ENCODE measurements at regions not wholly inside any gene's neighbourhood (a gene's known extent, or its start where the extent isn't known, plus 50 kb on each side); places are given as distances from the start of the nearest gene placed in this dataset.

DNA sequence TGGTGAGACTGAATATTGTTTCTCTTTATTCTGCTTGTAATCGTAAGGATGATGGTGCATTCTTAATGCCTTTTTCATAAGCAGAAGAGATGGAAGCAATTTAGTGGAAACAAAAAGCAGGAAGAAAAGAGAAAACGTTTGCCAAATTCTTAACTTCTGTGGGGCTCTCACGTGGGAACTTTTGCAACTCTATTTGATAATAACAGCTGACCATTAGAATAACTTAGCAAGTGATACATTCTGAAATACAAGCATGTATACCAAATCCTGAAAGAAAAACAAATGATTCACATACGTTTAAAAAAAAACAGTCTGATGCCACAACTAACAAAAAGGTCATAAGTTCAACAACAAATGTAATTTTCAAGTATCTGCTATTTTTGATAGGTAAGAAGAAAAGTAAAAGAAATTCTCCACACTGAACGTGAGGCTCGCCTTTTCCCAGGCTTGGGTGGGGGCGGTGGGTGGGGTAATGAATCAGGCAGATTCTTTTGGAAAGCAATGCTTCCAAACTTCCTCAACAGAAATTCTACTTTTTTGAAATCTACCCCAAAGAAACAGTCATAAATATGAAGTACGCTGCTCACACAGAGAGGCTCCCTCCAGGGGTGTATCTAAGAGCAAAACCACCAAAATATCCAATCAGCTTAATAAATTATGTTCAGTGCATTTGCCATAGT is 446.2 kb upstream of the MGMT start:
- no peak for DNase-seq (ENCODE audit: low read depth in 3 of 3, low spot score in 2 of 3)

DNA sequence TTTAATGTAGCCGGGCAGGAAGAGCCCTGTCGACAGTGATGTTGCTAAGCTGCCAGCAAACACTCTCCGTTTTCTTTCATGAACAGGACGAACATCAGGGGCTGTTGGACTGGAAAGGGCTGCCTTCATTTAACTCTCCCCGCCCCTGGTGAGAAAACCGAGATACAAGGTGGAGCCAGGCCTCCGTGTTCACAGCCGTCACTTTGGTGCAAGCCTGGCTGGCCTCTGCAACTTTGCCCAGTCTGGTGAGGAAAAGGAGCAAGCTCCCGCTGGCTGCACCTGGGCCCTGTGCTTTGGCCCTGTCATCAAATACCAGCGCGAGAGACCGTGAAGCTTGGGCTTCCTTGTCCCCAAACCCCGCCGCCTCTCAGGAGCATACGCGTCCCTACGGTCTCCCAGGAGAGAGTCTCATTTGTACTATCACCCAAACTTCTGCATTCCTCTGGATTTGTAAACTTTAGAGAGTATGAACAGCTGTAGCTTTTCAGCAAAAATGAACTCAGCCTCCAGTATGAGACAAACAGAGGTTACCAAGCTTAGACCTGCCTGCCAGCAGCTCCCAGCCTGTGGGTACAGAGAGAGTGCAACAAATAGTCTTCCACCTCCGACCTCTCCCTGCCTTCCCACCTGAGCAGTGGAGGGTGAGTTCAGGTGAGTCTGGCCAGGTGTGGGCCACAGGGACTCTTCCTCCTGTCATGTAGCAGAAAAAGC is 445.3 kb upstream of the MGMT start:
- DNase-seq (ENCODE audit: low read depth in 3 of 3, low spot score in 2 of 3), result peak in 1 of 3 donors; percentile 64

DNA sequence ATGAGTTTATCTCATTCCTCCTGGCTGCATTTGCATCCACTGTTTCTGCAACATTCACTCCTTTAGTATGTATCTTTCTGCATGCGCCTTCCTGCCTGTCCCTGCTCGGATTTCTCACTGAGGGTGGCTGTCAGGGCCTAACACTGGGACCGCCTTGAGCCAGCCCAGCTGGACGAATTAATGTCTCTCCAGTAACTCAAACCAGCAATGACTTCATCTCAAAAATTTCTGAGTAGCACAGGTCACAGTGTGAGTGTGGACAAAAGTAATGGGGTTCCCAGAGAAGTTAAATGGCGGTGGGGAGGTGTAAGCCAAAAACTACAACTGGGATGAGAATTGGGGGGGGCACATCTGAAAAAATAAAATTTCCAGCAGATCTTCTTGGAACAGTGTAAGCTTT is 444.0 kb upstream of the MGMT start:
- DNase-seq (ENCODE audit: low read depth in 3 of 3, low spot score in 2 of 3), result peak in 2 of 3 donors; percentile 65 to 76

DNA sequence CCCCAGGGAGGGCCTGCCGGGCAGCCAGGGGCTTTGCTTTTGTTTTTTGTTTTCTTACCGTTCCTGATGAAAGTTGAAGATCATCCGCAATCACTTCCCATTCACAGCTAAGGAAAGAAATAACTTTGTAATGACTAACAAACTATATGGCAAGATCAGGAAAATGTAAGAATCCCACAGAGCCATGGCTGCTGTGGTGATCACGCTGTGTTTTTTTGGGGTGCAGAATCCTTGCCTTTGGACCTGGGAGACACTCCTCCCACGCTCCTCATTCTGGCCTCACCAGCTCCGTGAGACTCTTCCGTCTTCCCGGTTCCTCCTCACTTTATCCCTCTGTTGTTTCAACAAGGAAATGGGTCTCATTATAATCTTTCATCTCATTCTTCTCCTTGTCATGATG is 443.0 kb upstream of the MGMT start:
- DNase-seq (ENCODE audit: low read depth in 3 of 3, low spot score in 2 of 3), result no peak

DNA sequence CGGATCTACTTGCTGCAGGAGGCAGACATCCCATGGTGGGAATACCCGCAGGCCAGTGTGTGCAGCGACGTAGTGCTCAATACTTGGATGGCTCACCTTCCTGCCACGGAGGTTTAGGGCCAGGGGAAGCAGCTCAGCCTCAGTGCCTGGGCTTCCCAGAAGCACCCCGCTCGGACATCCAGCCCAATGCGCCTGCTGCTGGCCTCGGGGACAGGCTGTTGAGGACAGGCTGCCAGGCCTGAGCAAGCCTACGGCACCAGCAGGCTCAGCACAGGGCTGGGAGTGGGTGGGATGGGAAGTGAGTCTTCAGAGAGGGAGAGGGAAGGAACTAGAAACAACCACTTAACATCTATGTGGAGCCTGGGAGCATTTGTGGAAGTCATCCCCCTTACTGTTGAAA is 441.3 kb upstream of the MGMT start:
- no peak for DNase-seq (ENCODE audit: low read depth in 3 of 3, low spot score in 2 of 3)

DNA sequence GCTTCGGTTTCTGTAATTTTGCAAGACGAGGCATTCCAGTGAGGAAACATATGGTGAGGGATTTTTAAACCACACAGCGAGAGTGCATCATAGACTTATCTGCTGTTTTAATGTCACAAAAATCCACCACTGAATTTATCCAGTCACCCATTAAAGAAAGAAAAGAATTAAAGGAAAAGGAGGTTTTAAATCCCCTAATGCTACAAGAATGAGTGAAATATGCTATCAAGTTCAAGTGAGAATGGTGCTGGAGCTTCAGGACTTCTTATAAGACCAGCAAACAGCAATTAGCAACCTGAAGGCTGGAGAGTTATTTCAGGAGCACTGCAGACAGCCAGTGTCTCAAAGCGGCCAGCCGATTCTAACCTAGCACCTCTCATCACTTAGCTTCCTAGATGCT is 439.1 kb upstream of the MGMT start:
- no peak for DNase-seq (ENCODE audit: low read depth in 3 of 3, low spot score in 2 of 3)

DNA sequence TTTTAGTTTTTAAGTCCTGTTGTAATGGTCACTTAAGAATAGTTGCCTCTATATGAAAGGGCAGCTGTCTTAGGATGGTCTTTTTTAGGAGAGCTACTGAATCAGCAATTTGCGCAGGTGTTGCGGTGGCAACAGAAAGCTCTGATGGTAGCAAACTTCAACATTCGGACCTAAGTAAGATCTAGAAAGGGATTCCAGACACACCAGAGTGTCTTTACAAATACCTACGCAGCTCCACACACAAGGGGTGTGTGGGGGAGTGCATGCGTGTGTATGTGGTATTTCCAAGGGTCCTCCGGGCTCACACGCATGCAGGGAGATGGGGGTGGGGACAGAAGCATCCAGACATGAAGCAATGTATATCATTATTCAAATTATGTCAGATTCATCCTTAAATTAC is 438.6 kb upstream of the MGMT start:
- DNase-seq (ENCODE audit: low read depth in 3 of 3, low spot score in 2 of 3), result no peak

DNA sequence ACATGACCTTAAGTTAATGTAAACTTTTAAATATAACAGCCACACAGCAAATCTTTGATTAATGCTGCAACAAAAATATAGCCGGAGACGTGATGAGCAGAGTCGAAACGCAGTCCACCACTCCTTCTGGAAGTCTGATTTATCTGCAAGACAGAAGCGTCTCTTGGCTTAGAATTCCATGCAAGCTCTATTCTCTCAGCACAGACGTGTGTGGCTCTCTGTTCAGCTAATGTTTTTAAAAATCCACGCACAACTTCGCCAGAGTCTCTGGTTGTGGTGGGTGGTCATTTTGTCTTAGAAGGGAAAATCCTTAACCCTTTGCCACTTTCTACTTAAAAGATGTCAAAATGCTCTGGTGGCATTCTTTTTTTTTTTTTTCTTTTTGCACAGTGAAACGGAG is 438.0 kb upstream of the MGMT start:
- no peak for DNase-seq (ENCODE audit: low read depth in 3 of 3, low spot score in 2 of 3)

DNA sequence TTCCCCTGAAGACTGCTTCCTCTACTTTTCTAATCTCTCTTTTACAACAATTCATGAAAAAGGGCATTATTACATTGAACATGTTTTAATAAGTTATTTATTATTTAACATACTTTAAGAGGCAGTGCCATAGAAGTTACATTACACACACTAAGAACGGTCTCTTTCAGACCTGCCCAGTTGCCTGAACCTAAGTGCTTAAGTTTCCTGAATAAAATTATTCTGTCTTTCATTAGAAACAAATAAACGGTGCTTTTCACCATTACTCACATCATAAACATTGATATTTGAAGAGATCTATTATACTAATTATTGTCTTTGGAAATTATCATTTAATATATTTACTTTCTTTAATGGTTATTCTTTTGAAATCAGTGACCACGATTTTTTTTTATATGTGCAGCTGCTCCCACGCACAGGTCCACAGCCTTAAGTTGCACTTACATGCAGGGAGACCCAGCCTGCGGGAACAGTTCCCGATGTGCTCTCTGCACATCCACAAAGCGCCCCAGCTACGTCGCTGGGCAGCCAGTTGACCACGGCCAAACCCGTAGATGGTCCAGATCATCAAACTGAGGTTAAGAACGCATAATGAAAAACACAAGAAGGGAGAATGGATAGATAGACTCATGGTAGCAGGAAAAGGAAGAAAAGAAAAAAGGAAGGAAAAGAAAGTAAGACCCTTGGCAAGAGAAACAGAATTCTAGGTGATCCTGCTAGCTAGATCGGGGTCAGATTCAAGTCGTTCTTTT is 437.0 kb upstream of the MGMT start:
- no peak for DNase-seq (ENCODE audit: low read depth in 3 of 3, low spot score in 2 of 3)

DNA sequence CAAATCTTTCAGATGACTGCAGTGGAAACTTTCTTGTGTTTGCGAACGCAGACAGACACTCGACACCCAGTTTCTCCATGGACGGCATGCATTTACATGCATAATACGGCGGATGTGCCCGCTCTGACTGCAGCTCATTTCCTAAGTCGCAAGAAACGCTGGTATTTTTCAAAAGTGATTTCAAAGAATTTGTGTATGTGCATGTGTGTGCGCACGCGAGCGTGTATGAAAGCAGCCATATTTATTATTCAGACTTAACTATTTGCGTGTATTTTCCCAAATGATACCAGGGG is 436.5 kb upstream of the MGMT start:
- DNase-seq (ENCODE audit: low read depth in 3 of 3, low spot score in 2 of 3), result no peak

DNA sequence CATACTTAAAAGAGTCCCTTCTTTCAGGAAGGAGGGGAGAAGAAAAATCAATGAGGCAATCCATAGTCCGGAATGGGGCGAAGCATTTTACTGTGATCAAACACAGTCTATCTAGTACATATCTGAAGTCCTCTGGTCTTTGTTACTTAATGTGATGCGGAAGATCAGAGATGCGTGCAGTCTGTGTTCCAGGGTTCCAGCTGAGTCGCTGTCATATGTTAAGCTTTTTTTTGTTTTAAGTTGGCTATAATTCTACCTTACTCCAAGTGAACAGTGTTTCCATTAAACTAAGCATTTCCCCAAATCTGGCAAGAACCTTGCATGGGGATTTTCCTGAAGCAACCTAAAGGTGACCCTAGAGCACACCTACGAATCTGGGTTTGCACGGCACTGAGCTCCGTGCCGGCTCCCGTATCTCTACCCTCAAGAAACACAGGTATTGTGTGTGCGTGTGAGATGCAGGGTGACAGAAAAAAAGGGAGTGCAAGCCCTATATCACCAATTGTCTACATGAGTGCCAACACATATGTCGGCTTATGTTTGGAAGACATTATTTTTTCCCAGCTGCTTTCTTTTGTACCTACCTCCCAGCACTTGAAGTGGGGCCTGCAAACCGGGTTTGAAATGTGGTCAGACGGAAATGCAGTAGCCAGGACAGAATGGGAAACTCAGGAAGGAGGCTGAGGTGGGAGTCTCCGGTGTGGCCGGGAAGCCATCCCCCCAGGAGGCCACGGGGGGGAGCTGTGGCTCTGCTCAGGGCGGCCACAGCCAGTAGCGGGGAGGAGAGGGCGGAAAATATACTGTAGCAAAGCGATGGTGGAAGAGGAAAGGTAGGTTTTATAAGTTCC is 435.8 kb upstream of the MGMT start:
- no peak for DNase-seq (ENCODE audit: low read depth in 3 of 3, low spot score in 2 of 3)

DNA sequence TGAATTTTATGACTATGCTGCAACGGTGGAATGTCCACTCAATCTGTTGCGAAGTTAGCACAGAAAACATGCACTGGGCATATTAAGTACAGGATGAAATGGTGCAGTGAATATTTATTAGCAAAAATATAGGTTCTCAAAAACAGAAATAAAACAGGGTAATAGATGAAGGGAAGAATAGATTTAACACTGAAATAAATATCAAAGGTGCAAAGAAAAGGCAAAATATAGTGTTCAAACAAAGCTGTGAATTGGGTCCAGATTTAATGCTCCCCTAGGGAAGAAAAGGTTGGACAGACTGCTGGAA is 435.2 kb upstream of the MGMT start:
- no peak for DNase-seq (ENCODE audit: low read depth in 3 of 3, low spot score in 2 of 3)

DNA sequence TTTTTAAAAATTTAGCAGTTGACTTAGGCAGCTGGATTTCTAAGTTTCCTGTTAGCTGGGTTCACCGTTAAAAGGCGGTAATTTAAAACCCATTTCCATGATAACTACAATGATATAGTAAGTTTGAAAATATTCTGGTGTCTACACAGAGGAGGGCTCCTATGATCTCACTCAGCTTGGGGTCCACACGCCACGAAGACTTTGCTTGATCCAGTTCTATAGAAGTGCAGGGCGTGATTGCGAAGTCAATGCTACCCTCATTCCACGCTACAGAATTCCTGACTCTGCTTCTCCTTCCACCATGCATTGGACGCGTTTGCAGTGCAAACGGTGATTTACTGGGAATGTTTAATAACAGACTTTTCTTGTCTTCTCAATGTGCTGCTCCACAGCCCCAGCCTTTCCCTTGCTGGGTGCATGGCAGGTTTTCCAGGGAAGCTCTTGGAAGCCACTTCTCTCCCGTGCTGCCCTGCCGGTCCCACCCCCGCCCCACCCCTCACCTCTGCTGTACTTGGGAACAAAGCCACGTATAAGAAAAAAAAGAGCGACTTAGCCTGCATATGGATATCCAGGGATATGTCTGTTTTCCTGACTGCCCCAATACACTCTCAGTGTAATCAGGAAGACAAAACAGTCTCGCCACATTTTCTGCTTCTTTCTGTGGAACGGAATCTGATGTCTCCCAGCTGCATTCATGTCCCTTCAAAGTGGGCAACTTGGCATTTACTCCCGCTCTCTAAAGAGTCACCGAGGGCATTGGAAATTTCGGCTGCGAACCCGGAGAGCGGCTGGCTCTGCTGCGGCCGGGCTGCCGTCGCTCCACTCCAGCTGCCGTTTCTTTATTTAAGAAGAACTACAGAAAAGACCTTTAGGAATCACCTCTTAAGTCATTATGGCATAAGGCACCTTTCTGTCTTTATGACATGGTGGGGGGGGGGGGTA is 434.4 kb upstream of the MGMT start:
- no peak for DNase-seq (ENCODE audit: low read depth in 3 of 3, low spot score in 2 of 3)

DNA sequence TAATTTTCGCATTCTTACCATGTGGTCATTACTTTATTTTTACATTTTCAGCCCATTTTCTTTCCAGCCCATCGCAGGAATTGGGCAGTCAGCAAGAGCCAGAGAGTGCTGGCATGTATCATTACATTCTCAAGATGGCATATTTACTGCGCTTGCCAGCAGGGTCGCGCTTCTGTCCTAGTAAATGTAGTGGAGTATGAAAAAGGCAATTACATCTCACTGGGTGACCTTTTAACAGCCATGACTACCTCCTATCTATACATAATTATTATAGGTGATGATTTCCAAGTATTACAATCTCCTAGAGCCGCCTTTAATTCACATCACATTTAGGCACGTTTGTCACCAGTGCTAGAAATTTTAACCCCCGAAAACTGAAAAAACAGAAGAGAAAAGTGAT is 433.7 kb upstream of the MGMT start:
- no peak for DNase-seq (ENCODE audit: low read depth in 3 of 3, low spot score in 2 of 3)

DNA sequence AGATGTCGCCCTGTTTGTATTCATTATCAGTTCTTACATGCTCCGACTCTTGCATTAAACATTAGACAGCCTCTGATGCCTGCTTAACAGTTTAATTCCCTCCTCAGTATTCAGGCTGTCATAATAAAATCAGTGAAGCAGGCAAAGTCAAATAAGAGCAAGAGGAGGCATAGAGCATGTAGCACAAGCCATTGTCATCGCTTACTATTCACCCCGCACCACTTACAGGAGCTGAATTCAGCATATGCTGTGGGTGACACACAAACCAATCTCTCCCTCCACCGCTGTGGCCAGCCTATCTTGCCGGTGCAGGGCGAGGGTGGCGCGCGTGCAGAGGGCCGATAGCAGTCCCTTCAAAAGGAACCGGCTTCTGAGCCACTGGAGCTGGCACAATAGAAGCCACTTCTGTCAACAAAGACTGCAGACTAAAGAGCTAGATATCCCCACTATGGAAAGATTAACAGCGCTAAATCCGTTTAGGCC is 433.2 kb upstream of the MGMT start:
- DNase-seq (ENCODE audit: low read depth in 3 of 3, low spot score in 2 of 3), result no peak

DNA sequence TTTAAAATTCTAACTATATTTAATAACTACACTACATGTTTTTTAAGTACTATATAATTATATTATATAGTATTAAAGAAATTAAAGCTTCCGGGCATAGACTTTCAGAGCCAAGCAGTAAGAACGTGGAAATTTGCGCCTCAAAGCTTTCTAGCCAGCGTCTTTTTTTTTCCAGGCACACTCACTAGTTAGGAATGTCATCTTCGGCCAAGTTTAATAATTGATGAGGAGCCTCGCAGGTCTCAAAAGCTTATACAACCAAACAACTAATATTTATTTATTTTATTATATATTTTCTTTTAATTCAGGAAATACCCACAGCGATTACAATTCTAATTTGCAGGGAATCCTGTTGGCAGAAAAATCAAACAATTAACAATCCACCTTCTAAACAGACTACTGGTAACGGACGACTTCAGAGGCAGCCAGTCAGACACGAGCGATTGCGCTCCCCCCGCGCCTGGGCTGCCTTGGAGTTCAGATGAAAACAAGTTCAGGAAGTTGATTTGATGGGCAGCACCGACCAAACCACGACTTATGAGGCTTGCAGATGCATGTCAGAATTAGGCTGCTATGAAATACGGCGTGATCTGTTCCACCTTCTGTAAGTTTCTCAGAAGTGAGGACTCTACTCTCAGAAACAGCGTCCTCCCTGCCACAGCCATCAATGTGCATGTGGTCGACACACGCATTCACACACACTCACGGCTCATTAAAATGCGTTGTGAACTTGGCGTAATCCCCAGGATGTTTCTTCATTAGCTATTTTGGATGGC is 431.8 kb upstream of the MGMT start:
- no peak for DNase-seq (ENCODE audit: low read depth in 3 of 3, low spot score in 2 of 3)

DNA sequence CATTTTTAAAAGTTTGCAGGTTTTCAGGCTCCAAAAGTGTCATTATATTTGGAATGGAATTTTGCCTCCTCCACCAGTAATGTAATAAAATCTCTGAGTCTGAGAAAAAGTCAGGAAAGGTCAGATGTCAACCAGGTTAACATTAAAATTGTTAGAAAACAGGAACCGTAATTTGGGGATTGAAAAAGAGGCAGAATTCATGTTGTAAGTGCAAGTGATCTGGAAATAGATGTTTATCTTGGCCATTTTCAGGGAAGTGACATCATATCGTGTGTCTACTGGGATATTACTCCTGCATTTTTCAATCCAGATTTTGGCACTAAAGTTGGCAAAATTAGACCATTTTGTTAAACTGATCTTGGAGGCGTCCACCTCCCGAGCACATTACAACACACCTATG is 428.5 kb upstream of the MGMT start:
- DNase-seq (ENCODE audit: low read depth in 3 of 3, low spot score in 2 of 3), result no peak

DNA sequence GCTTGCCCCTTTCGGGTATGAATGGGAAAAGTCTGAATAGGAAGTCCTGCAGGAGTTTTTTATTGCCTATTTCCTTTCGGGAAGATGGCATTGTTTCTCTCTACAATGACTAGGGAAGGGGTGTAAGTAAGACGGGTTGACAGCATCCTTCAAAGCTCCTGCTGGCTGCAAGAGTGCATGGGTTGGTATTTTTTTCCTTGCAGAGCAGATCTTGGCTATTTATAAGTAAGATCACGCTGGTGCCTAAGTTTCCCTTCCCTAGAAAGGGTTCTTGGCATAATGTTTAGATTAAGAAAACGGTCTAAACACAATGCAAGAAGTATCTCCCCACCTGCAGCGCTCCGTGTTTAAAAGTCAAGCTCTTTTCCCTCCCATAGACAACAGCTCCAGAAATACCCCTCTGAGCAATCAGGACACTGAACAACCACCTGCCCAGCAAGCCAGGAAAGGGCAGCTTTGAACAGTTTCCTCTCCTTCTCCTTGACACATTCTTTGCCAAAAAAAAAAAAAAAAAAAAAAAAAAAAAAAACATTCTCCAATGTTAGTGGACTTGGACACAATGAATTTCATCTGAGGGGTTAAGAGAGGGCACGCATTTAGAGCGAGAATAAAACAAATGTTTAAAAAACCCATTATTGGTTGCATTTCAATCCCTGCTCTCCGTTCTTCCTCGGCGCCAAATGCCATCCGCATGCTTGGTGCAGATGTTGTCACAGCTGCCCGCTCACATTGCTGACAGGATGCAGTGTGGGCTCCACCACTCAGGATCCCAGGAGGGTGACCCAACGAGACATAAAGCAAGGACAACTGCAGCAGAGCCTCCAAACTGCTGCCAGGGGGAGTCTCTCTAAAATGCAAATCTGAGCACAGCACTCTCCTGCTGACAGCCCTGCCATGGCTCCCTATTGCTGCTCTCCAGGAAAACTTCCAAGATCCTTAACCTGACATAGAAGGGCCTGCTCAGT is 427.4 kb upstream of the MGMT start:
- no peak for DNase-seq (ENCODE audit: low read depth in 3 of 3, low spot score in 2 of 3)

All from right renal cortex interstitium (tissue), 3 donors.